ENCODE measurements at regions not wholly inside any gene's neighbourhood (a gene's known extent, or its start where the extent isn't known, plus 50 kb on each side); places are given as distances from the start of the nearest gene placed in this dataset.

DNA sequence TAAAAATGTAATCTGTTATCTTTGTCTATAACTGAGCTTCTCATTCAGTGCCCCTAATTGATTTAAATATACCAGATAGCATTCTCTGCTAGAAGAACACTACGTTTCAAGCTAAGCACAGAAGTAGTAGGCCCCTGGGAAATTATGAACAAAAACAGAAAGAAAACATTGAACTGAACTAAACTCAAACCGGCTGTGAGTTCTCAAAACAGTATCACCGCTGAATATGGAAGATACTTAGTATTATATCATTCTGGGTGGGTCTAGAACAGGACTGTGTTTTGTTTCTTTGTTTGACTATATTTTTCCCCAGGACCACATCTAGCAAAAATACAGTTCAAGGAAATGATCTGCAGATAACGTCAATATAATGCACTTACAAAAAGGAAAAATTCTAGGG is 95.1 kb upstream of the HMHB1 start:
- TF ChIP-seq, protein P1, sequence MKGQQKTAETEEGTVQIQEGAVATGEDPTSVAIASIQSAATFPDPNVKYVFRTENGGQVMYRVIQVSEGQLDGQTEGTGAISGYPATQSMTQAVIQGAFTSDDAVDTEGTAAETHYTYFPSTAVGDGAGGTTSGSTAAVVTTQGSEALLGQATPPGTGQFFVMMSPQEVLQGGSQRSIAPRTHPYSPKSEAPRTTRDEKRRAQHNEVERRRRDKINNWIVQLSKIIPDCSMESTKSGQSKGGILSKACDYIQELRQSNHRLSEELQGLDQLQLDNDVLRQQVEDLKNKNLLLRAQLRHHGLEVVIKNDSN (CRISPR knock-in tag; IDR thresholded peaks at IDR 0.05): no peak
- TF ChIP-seq, protein P2, sequence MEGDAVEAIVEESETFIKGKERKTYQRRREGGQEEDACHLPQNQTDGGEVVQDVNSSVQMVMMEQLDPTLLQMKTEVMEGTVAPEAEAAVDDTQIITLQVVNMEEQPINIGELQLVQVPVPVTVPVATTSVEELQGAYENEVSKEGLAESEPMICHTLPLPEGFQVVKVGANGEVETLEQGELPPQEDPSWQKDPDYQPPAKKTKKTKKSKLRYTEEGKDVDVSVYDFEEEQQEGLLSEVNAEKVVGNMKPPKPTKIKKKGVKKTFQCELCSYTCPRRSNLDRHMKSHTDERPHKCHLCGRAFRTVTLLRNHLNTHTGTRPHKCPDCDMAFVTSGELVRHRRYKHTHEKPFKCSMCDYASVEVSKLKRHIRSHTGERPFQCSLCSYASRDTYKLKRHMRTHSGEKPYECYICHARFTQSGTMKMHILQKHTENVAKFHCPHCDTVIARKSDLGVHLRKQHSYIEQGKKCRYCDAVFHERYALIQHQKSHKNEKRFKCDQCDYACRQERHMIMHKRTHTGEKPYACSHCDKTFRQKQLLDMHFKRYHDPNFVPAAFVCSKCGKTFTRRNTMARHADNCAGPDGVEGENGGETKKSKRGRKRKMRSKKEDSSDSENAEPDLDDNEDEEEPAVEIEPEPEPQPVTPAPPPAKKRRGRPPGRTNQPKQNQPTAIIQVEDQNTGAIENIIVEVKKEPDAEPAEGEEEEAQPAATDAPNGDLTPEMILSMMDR (IDR thresholded peaks at IDR 0.05): no peak
- TF ChIP-seq FOXK1 (CRISPR knock-in tag; IDR thresholded peaks at IDR 0.05): no peak
- TF ChIP-seq, protein P3, sequence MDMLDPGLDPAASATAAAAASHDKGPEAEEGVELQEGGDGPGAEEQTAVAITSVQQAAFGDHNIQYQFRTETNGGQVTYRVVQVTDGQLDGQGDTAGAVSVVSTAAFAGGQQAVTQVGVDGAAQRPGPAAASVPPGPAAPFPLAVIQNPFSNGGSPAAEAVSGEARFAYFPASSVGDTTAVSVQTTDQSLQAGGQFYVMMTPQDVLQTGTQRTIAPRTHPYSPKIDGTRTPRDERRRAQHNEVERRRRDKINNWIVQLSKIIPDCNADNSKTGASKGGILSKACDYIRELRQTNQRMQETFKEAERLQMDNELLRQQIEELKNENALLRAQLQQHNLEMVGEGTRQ (CRISPR knock-in tag; IDR thresholded peaks at IDR 0.05): no peak
- TF ChIP-seq, protein P4, sequence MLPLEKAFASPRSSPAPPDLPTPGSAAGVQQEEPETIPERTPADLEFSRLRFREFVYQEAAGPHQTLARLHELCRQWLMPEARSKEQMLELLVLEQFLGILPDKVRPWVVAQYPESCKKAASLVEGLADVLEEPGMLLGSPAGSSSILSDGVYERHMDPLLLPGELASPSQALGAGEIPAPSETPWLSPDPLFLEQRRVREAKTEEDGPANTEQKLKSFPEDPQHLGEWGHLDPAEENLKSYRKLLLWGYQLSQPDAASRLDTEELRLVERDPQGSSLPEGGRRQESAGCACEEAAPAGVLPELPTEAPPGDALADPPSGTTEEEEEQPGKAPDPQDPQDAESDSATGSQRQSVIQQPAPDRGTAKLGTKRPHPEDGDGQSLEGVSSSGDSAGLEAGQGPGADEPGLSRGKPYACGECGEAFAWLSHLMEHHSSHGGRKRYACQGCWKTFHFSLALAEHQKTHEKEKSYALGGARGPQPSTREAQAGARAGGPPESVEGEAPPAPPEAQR (CRISPR knock-in tag; IDR thresholded peaks at IDR 0.05): no peak
- TF ChIP-seq, protein P5, sequence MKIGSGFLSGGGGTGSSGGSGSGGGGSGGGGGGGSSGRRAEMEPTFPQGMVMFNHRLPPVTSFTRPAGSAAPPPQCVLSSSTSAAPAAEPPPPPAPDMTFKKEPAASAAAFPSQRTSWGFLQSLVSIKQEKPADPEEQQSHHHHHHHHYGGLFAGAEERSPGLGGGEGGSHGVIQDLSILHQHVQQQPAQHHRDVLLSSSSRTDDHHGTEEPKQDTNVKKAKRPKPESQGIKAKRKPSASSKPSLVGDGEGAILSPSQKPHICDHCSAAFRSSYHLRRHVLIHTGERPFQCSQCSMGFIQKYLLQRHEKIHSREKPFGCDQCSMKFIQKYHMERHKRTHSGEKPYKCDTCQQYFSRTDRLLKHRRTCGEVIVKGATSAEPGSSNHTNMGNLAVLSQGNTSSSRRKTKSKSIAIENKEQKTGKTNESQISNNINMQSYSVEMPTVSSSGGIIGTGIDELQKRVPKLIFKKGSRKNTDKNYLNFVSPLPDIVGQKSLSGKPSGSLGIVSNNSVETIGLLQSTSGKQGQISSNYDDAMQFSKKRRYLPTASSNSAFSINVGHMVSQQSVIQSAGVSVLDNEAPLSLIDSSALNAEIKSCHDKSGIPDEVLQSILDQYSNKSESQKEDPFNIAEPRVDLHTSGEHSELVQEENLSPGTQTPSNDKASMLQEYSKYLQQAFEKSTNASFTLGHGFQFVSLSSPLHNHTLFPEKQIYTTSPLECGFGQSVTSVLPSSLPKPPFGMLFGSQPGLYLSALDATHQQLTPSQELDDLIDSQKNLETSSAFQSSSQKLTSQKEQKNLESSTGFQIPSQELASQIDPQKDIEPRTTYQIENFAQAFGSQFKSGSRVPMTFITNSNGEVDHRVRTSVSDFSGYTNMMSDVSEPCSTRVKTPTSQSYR (CRISPR knock-in tag; IDR thresholded peaks at IDR 0.05): no peak
- no peak for TF ChIP-seq ZNF671 (CRISPR knock-in tag; IDR thresholded peaks at IDR 0.05)
- TF ChIP-seq, protein P6, sequence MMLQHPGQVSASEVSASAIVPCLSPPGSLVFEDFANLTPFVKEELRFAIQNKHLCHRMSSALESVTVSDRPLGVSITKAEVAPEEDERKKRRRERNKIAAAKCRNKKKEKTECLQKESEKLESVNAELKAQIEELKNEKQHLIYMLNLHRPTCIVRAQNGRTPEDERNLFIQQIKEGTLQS (CRISPR knock-in tag; conservative IDR thresholded peaks at IDR 0.05): no peak
- TF ChIP-seq, protein P7, sequence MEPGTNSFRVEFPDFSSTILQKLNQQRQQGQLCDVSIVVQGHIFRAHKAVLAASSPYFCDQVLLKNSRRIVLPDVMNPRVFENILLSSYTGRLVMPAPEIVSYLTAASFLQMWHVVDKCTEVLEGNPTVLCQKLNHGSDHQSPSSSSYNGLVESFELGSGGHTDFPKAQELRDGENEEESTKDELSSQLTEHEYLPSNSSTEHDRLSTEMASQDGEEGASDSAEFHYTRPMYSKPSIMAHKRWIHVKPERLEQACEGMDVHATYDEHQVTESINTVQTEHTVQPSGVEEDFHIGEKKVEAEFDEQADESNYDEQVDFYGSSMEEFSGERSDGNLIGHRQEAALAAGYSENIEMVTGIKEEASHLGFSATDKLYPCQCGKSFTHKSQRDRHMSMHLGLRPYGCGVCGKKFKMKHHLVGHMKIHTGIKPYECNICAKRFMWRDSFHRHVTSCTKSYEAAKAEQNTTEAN (CRISPR knock-in tag; IDR thresholded peaks at IDR 0.05): no peak
- no peak for TF ChIP-seq TEAD4 (CRISPR knock-in tag; IDR thresholded peaks at IDR 0.05)
- TF ChIP-seq CREB1 (CRISPR knock-in tag; IDR thresholded peaks at IDR 0.05): no peak
